Vagina (tissue), 2 donors: ENCODE measurements at regions not wholly inside any gene's neighbourhood (a gene's known extent, or its start where the extent isn't known, plus 50 kb on each side); places are given as distances from the start of the nearest gene placed in this dataset.

ENCODE experiments used
- CTCF ChIP-seq, 3 experiments: fragments of 450-650 bp in 2 of 3; fragments of 200-600 bp in 1 of 3; sonication (generic) in 1 of 3; IDR thresholded peaks; one replicate each; pipeline ENCODE4 v1.5.1; 2017 to 2019; ENCODE audit warnings: antibody characterized with exemption in 3 of 3, mild to moderate bottlenecking in 2 of 3, moderate library complexity in 2 of 3
- POLR2A ChIP-seq, 2 donors: fragments of 450-650 bp; IDR thresholded peaks; one replicate each; pipeline ENCODE4 v1.6.1; 2017; ENCODE audit warnings: antibody characterized with exemption in 2 of 2, mild to moderate bottlenecking in 2 of 2, moderate library complexity in 2 of 2

DNA sequence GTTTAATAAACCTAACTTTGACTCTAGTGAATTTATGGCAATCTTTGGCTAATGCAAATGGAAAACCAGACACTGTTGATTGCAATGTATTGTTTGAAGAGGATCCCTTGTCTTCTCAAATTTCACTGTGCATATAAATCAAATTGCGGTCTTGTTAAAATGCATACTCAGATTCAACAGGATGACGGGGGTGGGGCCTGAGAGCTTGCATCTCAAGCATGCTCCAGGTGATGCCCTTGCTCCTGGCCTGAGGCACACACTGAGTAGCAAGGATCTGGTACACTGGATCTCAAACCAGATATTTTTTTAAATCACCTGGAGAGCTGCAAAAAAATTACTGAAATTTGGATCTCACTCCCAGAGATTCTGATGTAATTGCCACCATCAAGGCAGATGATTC is 463.7 kb downstream of the DNAH5 start:
- no peak for TF ChIP-seq POLR2A (IDR thresholded peaks at IDR 0.05)
- no peak for TF ChIP-seq CTCF (IDR thresholded peaks at IDR 0.05)
